ENCODE measurements at regions not wholly inside any gene's neighbourhood (a gene's known extent, or its start where the extent isn't known, plus 50 kb on each side); places are given as distances from the start of the nearest gene placed in this dataset.

- Histone ChIP-seq H3K79me2 (ENCODE audit: low read length) (no peaks in the 10 kb centered on the region), H3K4me1 (ENCODE audit: low read length) (no peaks in the 10 kb centered on the region), H3K9ac (ENCODE audit: low read length) (no peak overlapping the region), H3K27ac (ENCODE audit: low read length) (no peak overlapping the region), H3K4me2 (ENCODE audit: low read depth, low read length, poor library complexity, severe bottlenecking) (no peak overlapping the region), H3K9me2 (replicated peaks; ENCODE audit: insufficient read depth, low read length) (no peaks in the 10 kb centered on the region), H3K27me3 (ENCODE audit: low read length) (no peaks in the 10 kb centered on the region), H4K20me1 (ENCODE audit: insufficient read depth, low read depth, low read length) (no peaks in the 10 kb centered on the region), H3K36me3 (ENCODE audit: insufficient read depth, low read length) (no peaks in the 10 kb centered on the region), H3K9me3 (ENCODE audit: low read length) (no peaks in the 10 kb centered on the region), H3K4me3 (ENCODE audit: low read length) (no peak overlapping the region), H2AFZ (ENCODE audit: low read length) (no peak overlapping the region)
- no peak for DNase-seq
These were observed 93.3 kb upstream of the WNT4 start for GRCh38 chr1:22236166-22236565.

GRCh38 chr1:22236900-22237299 is 94.0 kb upstream of the WNT4 start:
- no peaks in the 10 kb centered on the region for H3K9me2 ChIP-seq (replicated peaks; ENCODE audit: insufficient read depth, low read length)
- H3K9me3 ChIP-seq (ENCODE audit: low read length) = no peaks in the 10 kb centered on the region
- DNase-seq = no peak
- H2AFZ ChIP-seq (ENCODE audit: low read length) = no peak overlapping the region
- no peaks in the 10 kb centered on the region for H3K27me3 ChIP-seq (ENCODE audit: low read length)
- H3K4me2 ChIP-seq (ENCODE audit: low read depth, low read length, poor library complexity, severe bottlenecking) = no peak overlapping the region
- H4K20me1 ChIP-seq (ENCODE audit: insufficient read depth, low read depth, low read length) = no peaks in the 10 kb centered on the region
- H3K4me1 ChIP-seq (ENCODE audit: low read length) = no peaks in the 10 kb centered on the region
- no peak overlapping the region for H3K4me3 ChIP-seq (ENCODE audit: low read length)
- H3K79me2 ChIP-seq (ENCODE audit: low read length) = no peaks in the 10 kb centered on the region
- no peak overlapping the region for H3K27ac ChIP-seq (ENCODE audit: low read length)
- H3K36me3 ChIP-seq (ENCODE audit: insufficient read depth, low read length) = no peaks in the 10 kb centered on the region
- H3K9ac ChIP-seq (ENCODE audit: low read length) = no peak overlapping the region

GRCh38 chr1:22237433-22238093 is 94.7 kb upstream of the WNT4 start:
- H3K9me2 ChIP-seq (replicated peaks; ENCODE audit: insufficient read depth, low read length) = no peaks in the 10 kb centered on the region
- no peaks in the 10 kb centered on the region for H3K9me3 ChIP-seq (ENCODE audit: low read length)
- no peaks in the 10 kb centered on the region for H3K79me2 ChIP-seq (ENCODE audit: low read length)
- no peak overlapping the region for H3K27ac ChIP-seq (ENCODE audit: low read length)
- no peak overlapping the region for H2AFZ ChIP-seq (ENCODE audit: low read length)
- no peaks in the 10 kb centered on the region for H3K36me3 ChIP-seq (ENCODE audit: insufficient read depth, low read length)
- H3K27me3 ChIP-seq (ENCODE audit: low read length) = no peaks in the 10 kb centered on the region
- no peak overlapping the region for H3K9ac ChIP-seq (ENCODE audit: low read length)
- no peaks in the 10 kb centered on the region for H3K4me1 ChIP-seq (ENCODE audit: low read length)
- no peak overlapping the region for H3K4me3 ChIP-seq (ENCODE audit: low read length)
- DNase-seq = no peak
- no peaks in the 10 kb centered on the region for H4K20me1 ChIP-seq (ENCODE audit: insufficient read depth, low read depth, low read length)
- no peak overlapping the region for H3K4me2 ChIP-seq (ENCODE audit: low read depth, low read length, poor library complexity, severe bottlenecking)

GRCh38 chr1:22238356-22239224 is 95.7 kb upstream of the WNT4 start:
- Histone ChIP-seq H3K27ac (ENCODE audit: low read length) (no peak overlapping the region), H3K9me2 (replicated peaks; ENCODE audit: insufficient read depth, low read length) (no peaks in the 10 kb centered on the region), H3K27me3 (ENCODE audit: low read length) (no peaks in the 10 kb centered on the region), H3K4me2 (ENCODE audit: low read depth, low read length, poor library complexity, severe bottlenecking) (no peak overlapping the region), H4K20me1 (ENCODE audit: insufficient read depth, low read depth, low read length) (no peaks in the 10 kb centered on the region), H3K4me3 (ENCODE audit: low read length) (no peak overlapping the region), H3K79me2 (ENCODE audit: low read length) (no peaks in the 10 kb centered on the region), H3K36me3 (ENCODE audit: insufficient read depth, low read length) (no peaks in the 10 kb centered on the region), H3K4me1 (ENCODE audit: low read length) (no peaks in the 10 kb centered on the region), H3K9me3 (ENCODE audit: low read length) (no peaks in the 10 kb centered on the region), H3K9ac (ENCODE audit: low read length) (no peak overlapping the region), H2AFZ (ENCODE audit: low read length) (no peak overlapping the region)
- DNase-seq = no peak

DNA sequence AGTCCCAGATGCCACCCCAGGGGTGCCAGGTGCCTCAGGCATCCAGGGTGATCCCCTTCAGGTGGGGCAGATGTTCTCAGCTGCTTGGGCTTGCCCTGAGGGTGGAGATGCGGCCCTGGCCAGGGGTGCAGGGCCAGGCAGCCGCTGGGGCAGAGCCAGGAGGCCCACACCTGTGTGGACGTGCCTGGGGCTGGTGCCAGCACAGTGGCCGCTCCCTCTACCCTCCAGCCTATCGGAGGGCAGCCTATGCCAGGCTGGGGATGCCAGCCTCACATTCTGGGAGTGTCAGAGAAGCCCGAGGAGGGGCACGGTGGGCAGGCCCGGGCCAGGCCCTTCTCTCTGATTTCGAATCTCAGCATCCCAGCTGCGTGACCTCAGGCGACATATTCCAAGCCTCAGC is 96.5 kb upstream of the WNT4 start:
- Histone ChIP-seq H2AFZ (ENCODE audit: low read length) (no peak overlapping the region), H3K36me3 (ENCODE audit: insufficient read depth, low read length) (no peaks in the 10 kb centered on the region), H3K4me3 (ENCODE audit: low read length) (no peak overlapping the region), H3K9me3 (ENCODE audit: low read length) (no peaks in the 10 kb centered on the region), H3K79me2 (ENCODE audit: low read length) (no peaks in the 10 kb centered on the region), H4K20me1 (ENCODE audit: insufficient read depth, low read depth, low read length) (no peaks in the 10 kb centered on the region), H3K27ac (ENCODE audit: low read length) (no peak overlapping the region), H3K27me3 (ENCODE audit: low read length) (no peaks in the 10 kb centered on the region), H3K9me2 (replicated peaks; ENCODE audit: insufficient read depth, low read length) (no peaks in the 10 kb centered on the region), H3K9ac (ENCODE audit: low read length) (no peak overlapping the region), H3K4me2 (ENCODE audit: low read depth, low read length, poor library complexity, severe bottlenecking) (no peak overlapping the region), H3K4me1 (ENCODE audit: low read length) (no peaks in the 10 kb centered on the region)
- DNase-seq = no peak

DNA sequence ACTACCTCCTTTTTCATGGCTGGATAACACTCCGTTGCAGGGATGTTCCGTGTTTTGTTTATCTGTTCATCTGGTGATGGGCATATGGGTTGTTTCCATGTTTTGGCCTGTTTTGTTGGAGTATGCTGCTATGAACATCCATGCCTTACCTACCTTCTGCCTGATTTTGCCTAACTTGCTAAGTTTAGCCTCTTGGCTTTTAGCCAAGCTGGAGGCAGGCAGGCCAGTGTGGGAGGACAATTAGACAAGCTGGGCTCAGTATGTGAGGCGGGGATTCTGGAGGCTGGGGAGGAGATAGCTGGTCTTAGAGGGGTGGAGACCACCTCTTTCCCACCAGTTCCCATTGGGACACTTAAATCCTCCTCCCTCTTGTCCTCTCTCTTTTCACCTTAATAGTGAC is 98.4 kb upstream of the WNT4 start:
- Histone ChIP-seq H3K27ac (ENCODE audit: low read length) (no peak overlapping the region), H3K9me2 (replicated peaks; ENCODE audit: insufficient read depth, low read length) (no peaks in the 10 kb centered on the region), H3K27me3 (ENCODE audit: low read length) (no peaks in the 10 kb centered on the region), H2AFZ (ENCODE audit: low read length) (no peak overlapping the region), H3K4me3 (ENCODE audit: low read length) (no peak overlapping the region), H3K4me1 (ENCODE audit: low read length) (no peaks in the 10 kb centered on the region), H3K9ac (ENCODE audit: low read length) (no peak overlapping the region), H3K36me3 (ENCODE audit: insufficient read depth, low read length) (no peaks in the 10 kb centered on the region), H3K4me2 (ENCODE audit: low read depth, low read length, poor library complexity, severe bottlenecking) (no peak overlapping the region), H4K20me1 (ENCODE audit: insufficient read depth, low read depth, low read length) (no peaks in the 10 kb centered on the region), H3K79me2 (ENCODE audit: low read length) (no peaks in the 10 kb centered on the region), H3K9me3 (ENCODE audit: low read length) (no peaks in the 10 kb centered on the region)
- no peak for DNase-seq

DNA sequence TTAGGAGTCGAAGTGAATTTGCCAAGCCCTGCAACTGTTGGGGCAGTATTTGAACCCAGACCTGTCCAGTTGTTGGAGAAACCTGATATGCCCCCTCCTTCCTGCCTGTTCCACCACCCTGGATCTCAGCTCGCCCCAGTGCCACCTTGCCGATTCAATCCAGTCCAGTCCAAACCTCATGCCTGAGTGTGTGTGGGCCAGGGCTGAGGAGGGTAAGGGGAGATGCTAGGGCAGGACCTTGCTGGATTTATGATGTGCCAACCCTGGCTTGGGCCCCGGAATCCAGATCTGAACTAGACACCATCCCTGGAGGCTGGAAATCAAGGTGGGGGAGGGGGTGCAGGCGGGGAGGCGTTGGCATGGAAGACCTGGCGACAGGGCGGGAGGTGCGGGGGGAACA is 98.9 kb upstream of the WNT4 start:
- Histone ChIP-seq H3K9ac (ENCODE audit: low read length) (no peak overlapping the region), H3K4me3 (ENCODE audit: low read length) (no peak overlapping the region), H3K79me2 (ENCODE audit: low read length) (no peaks in the 10 kb centered on the region), H3K4me1 (ENCODE audit: low read length) (no peaks in the 10 kb centered on the region), H2AFZ (ENCODE audit: low read length) (no peak overlapping the region), H3K9me2 (replicated peaks; ENCODE audit: insufficient read depth, low read length) (no peaks in the 10 kb centered on the region), H4K20me1 (ENCODE audit: insufficient read depth, low read depth, low read length) (no peaks in the 10 kb centered on the region), H3K27ac (ENCODE audit: low read length) (no peak overlapping the region), H3K36me3 (ENCODE audit: insufficient read depth, low read length) (no peaks in the 10 kb centered on the region), H3K4me2 (ENCODE audit: low read depth, low read length, poor library complexity, severe bottlenecking) (no peak overlapping the region), H3K9me3 (ENCODE audit: low read length) (no peaks in the 10 kb centered on the region), H3K27me3 (ENCODE audit: low read length) (no peaks in the 10 kb centered on the region)
- DNase-seq = no peak

DNA sequence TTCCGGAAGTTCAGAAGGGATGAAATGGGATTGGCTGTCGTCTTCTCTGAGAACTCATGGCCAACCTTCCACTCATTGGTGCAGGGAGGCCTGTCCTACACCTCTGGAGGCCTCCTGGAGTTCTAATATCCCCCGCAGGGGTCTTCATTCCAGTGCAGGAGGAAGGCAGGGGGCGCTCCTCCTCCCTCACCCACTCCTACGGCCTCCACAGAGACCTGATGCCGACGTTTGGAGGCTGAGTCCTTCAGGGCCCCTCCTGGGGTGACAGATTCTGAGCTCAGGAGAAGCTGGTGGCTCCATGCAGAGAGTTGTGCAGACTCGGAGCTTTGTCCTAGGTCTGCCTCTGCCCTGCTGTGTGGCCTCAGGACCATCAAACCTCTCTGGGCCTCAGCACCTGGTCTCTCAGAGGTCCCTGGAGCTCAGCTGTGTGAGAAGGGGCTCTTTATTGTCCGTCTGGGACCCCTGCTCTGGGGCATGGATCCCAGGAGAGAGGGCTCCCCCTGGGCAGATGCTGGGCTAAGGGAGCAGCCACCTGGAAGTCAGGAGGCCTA is 102.3 kb upstream of the WNT4 start:
- DNase-seq = no peak
- no peak overlapping the region for H3K27ac ChIP-seq (ENCODE audit: low read length)
- H3K4me1 ChIP-seq (ENCODE audit: low read length) = no peaks in the 10 kb centered on the region
- no peaks in the 10 kb centered on the region for H3K79me2 ChIP-seq (ENCODE audit: low read length)
- no peak overlapping the region for H3K4me3 ChIP-seq (ENCODE audit: low read length)
- no peaks in the 10 kb centered on the region for H3K9me2 ChIP-seq (replicated peaks; ENCODE audit: insufficient read depth, low read length)
- H3K9me3 ChIP-seq (ENCODE audit: low read length) = no peaks in the 10 kb centered on the region
- H3K4me2 ChIP-seq (ENCODE audit: low read depth, low read length, poor library complexity, severe bottlenecking) = no peak overlapping the region
- no peak overlapping the region for H3K9ac ChIP-seq (ENCODE audit: low read length)
- H4K20me1 ChIP-seq (ENCODE audit: insufficient read depth, low read depth, low read length) = no peaks in the 10 kb centered on the region
- no peaks in the 10 kb centered on the region for H3K36me3 ChIP-seq (ENCODE audit: insufficient read depth, low read length)
- H3K27me3 ChIP-seq (ENCODE audit: low read length) = no peaks in the 10 kb centered on the region
- H2AFZ ChIP-seq (ENCODE audit: low read length) = no peak overlapping the region
